HG02938 (cell line): ENCODE measurements at regions not wholly inside any gene's neighbourhood (a gene's known extent, or its start where the extent isn't known, plus 50 kb on each side); places are given as distances from the start of the nearest gene placed in this dataset.
"Not testable (repeated sequence)": the region's sequence is repeated elsewhere in the genome, so short reads cannot be mapped to it uniquely, and the experiment has no call there.

Source experiments
- ATAC-seq: cut with Tn5 transposase; IDR thresholded peaks from one replicate; pipeline ENCODE4 v1.9.1; 2021; ENCODE audit warnings: mild to moderate bottlenecking, moderate library complexity; ENCODE audit not compliant: unreplicated experiment

DNA sequence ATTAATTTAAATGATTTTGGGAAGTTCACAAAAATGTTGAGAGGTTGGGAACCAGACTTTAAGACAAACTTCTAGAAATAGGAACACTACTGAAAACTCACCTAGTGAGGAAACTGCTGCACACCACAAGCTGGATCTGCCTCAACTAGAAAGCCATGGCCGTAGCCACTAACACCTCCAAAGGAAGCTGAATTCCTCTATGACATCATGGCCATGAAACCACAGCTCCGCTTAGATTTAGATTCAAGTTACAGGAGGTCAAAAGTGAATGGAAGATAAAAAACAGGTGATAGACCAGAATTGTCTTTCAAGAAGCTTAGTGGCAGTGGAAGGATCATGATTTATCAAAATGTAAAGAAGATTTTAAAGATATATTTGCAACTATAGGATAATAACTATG is 208.8 kb upstream of the ALG10 start:
- ATAC-seq = no peak

DNA sequence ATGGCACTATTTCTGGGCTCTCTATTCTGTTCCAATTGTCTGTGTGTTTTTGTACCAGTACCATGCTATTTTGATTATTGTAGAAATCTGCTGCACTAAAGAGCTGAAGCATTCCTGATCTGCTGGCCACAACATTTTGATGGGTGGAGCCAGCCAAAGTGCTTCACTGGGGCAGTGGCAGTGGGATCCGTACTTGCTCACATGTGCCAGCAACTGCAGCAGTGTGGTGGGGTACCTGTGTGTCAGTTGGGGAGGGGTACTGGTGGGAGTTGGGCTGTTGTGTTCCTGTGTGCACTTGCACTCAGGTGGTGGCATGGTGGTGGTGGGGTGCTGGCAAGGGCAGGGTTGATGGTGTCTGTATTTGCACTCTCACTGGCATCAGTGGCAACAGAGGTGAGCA is 204.6 kb upstream of the ALG10 start:
- no peak for ATAC-seq

DNA sequence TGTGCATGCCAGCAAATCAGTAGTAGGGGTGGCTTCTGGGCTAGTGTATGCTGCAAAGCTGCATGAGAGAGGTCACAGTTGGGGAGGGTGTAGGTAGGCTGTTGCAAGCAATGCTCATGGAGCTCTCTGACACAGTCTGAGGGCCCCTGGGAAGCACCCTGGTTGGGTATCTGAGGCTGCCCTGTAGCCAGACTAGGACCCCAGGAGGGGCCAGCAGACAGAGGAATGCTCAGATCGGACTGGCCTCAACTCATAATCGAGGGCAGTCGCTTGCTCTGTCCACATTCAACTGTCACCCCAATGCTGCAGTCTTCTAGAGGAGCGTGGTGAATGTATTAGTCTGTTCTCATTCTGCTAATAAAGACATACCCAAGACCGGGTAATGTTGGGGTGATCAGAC is 204.0 kb upstream of the ALG10 start:
- no peak for ATAC-seq

DNA sequence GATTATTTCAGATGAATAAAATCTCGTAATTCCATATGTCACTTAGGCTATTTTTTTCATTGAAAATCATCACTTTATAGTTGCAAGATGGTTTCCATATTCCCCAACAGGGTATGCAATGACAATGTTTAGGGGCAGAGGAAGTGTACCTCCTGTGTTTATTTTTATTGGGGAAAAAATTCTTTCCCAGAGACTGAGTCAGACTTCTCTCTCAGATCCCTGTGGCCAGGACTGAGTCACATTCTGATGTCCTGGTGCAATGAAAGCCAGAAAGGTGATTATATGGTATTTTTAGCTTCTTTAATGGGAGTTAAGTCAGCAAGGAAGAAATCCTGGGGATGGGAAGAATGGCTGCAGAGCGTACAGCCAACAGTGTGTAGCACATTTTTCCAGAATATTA is 196.9 kb upstream of the ALG10 start:
- ATAC-seq = no peak

DNA sequence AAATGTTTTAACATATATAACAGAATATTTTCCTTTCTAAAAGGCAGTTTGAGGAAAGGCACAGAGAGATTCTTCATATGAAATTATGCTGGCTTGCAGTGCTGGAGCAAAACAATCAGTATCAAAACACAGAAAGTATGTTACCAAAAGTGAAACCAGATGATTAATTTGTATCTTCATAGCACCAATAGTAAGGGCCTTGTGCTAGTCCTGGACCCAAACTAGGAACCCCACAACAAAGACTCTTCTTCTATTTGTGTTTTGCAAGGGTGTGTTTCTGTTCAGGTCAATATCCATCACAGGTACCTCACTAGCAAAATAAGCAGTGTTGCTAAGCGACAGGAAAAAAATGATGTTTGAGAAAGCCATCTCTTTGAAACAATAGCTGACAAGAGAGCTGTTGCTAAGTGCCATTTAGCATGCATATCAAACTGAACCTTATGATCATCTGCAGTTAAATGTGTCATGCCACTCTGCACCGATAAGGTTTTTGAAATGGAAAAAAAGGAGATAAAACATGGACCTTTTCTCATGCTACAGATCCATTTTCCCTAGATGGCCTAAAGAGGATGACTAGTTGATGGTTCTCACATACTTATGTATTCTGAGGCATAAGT is 196.2 kb upstream of the ALG10 start:
- no peak for ATAC-seq

DNA sequence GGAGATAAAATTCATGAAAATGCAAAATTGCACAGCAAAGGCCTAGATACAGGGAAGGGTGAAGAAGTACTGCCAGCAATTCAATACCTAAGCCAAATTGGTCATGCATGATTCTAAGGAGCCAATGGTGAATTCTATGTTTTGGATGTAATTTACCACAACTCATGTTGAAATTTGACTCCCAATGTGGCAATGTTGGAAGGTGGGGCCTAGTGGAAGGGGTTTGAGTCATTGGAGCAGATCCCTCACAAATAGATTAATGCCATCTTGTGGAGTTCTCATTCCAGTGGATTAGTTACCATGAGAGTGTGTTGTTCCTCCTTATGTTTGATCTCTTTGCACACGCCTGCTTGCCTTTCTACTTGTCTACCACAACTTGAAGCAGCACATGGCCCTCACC is 194.0 kb upstream of the ALG10 start:
- ATAC-seq = no peak

DNA sequence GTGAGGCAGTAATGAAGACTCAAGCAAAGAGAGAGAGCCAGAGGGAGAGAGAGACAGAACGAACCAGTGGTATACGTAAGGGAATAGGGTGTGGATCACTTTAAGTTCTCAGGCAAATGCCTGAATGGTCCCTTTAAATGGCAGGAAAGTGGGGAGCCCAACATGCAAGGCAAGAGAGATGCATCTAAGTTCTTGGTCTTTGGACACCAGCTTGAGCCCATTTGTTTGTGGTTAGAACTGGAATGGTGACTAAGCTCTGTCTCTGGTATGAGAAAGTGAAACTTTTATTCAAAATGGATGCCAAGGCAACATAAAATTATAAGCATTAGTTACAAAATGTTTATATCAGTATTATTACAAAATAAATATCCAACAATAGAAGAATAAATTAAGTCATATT is 192.2 kb upstream of the ALG10 start:
- no peak for ATAC-seq

DNA sequence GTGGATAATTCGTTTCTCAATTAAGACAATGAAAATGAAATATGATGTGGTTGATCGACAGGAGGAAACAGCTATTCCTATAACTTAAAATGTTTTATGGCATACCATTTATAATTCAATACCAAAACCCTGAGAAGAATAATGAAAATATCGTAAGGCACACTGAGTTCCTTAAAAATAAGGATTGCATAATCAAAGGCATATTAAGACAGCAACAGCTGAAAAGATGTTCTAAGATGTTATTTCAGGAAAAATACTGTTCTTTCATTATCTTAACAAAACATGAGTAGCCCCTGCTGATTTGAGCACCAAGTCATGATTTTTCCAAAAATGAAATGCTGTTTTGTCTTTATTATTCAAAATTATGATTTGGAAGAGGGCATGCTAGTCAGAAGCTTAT is 189.4 kb upstream of the ALG10 start:
- ATAC-seq = no peak

DNA sequence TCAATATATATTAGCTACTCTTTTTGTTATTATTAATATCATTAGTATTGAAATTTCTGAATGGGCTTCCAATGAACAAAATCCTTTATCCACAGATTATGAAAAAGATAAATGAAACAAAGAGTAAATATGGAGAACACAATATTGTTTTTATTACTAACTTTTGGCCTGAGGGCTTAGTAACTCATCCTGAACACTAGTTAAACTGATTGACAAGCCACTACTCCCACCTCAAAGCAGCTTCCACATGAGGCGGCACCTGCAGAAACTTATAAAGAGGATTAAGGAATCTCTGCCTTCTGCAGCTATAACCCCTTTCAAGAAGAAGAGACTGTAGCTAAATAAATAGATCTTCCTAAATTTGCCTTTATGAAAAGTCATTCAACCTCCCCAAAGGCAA is 187.6 kb upstream of the ALG10 start:
- no peak for ATAC-seq

DNA sequence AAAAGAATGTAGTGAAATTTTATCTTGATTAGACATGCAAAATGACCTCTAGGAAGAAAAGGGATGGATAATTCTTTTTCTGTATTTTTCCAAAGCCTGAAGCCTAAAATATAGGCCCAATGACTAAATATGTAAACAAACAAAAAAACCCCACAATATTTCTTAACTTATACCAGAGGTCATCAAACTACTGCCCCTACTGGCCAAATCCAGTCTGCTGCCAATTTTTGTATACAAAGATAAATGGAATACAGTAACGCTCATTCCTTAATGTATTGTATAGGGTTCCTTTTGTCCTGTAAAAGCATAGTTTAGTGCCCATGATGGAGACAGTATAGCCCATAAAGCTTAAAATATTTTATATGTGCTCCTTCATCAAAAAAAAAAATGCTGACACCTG is 145.7 kb upstream of the ALG10 start:
- no peak for ATAC-seq

DNA sequence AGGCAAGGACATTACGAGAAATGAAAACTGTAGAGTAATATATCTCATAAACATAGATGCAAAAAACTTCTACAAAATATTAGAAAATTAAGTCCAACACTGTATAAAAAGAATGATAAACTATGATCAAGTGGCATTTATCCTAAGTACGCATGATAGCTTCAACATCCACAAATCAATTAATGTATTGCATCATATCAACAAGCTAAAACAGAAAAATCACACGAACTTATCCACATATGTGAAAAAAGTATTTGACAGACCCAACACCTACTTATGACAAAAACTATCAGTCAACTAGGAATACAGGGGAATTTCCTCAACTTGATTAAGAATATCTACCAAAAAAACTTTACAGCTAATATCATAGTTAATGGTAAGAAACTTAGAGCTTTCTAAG is 129.9 kb upstream of the ALG10 start:
- ATAC-seq = no peak

DNA sequence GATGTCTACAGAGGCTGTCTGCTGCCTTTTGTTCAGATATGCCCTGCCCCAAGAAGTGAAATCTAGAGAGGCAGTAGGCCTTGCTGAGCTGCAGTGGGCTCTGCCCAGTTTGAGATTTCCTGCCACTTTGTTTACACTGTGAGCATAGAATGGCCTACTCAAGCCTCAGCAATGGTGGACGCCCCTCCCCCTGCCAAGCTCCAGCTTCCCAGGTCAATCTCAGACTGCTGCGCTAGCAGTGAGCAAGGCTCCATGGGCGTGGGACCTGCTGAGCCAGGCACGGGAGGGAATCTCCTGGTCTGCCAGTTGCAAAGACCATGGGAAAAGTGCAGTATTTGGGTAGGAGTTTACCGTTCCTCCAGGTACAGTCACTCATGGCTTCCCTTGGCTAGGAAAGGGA is 101.8 kb upstream of the ALG10 start:
- ATAC-seq = not testable (repeated sequence)

DNA sequence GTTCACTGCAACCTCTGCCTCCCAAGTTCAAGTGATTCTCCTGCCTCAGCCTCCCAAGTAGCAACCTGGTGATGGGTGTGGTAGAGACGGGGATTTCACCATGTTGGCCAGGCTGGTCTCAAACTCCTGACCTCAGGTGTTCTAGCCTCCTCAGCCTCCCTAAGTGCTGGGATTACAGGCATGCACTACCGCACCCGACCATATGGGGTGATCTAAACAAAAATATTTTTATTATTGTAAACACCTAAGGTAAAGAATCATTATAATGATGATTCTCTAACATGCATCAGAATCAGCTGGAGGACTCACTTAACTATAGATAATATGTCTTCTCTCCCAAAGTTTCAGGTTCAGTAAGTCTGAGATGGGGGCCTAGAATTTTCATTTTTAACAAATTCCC is 96.2 kb upstream of the ALG10 start:
- ATAC-seq = no peak

DNA sequence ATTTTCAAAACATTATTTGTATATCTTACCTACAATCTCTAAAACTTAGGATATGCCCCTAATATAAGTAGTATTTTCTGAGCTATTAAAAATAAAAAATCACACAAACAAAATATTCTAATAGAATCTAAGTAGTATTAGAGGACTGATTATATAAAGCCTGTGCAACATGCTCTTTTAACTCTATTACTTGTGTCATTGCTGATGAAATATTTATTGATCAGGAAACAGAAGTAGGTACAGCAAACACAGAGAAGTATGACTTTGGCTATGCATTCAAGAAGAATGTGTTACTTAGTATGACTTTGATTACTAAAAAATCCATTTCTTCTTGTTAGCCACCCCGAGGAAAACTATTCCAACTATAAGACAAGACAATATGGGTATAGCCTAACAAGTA is 84.6 kb upstream of the ALG10 start:
- not testable (repeated sequence) for ATAC-seq

DNA sequence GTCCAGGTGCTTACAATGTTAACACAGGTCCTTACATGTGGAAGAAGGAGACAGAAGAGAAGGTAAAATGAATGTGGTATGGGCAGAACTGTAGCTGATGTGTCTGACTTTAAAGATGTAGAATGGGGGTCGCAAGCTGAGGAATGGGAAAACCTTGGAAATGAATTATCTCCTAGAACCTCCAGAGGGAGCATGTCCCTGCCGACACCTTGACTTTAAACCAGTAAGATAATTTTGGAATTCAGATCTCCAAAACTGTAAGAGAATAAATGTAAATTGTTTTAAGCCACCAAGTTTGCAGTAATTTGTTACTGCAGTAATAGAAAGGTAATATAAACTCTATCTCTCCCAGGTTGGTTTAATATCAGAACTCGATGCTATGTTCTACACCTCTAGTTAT is 80.1 kb upstream of the ALG10 start:
- no peak for ATAC-seq

DNA sequence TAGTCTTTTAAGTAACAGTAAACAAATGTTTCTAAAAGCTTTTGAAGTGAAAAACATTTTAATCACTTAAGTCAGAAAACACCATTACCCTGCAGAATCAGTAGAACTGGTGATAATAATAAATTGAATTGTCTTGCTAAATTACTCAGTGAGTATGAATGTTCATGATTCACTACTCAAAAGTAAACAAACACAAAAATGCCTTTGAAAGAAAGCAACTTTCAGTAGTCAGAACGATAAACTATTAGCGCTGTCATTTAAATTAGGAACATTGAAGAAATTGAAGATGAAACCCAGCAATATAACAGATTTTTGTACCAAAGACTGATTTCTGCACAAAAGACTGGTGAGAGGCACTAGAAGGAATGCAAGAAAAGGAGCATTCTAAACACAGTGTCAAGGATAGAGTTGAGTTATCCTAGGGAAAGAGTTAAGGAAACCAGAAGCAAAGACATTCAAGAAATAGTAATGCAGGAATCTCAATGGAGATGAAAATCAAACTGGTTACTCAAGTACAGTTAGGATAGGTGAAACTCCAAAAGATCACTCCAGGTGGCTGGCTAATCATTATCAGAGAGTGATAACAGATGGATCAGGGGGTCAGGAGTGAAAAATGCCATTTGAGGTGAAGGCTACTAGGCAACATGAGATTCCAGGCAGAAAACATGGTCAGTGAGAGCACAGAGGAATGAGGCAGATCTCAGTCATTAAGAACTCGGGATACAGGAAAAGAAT is 77.4 kb upstream of the ALG10 start:
- no peak for ATAC-seq

DNA sequence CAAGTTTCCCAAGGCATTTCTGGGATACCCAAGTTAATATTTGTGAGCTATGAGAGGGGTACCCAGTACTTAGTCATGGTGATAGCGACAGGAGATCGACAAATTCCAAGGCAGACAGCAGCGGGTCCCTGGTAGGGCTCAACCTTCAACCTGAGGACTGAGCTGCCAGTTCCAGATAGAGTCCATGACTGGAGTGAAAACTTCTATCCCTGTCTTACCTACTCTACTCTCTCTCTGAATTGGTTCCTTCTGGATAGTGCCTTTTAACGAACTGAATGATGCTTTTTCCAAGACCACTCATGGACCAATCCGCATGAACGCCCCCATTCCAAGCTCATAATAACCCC is 76.9 kb upstream of the ALG10 start:
- no peak for ATAC-seq

DNA sequence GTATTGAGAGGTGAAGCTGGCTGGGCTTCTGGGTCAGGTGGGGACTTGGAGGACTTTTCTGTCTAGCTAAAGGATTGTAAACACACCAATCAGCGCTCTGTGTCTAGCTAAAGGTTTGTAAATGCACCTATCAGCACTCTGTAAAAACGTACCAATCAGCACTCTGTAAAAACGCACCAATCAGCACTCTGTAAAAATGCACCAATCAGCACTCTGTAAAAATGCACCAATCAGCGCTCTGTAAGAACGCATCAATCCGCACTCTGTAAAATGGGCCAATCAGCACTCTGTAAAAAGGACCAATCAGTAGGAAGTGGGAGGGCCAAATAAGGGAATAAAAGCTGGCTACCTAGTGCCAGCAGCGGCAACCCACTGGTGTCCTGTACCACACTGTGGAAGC is 56.1 kb upstream of the ALG10 start:
- ATAC-seq = not testable (repeated sequence)

DNA sequence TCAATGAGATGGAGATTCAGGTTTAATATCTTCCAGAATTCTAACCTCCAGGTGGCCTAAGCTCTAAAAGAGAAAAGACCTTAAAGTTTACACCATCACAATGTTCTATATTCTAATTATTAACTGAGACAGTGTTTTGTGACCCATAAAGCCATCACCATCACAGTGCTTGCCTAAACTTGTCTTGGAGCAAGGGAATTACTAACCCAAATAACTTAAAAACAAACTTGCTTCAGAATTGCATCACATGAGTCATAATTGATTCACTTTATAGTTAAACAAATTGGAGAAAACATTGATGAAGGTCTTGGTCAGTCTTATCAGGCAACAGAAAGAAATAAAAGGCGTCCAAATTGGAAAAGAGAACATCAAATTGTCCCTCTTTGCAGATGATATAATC is 54.5 kb upstream of the ALG10 start:
- no peak for ATAC-seq
